Hepatic stellate cell (primary cell): ENCODE measurements at regions not wholly inside any gene's neighbourhood (a gene's known extent, or its start where the extent isn't known, plus 50 kb on each side); places are given as distances from the start of the nearest gene placed in this dataset.
"Not testable (repeated sequence)": the region's sequence is repeated elsewhere in the genome, so short reads cannot be mapped to it uniquely, and the experiment has no call there.

Source experiments
- DNase-seq: peaks from one replicate; pipeline ENCODE4 v3.0.0; 2011; ENCODE audit warnings: low spot score

- no peak for DNase-seq
Measured at GRCh38 chr12:40431169-40431568, 206.4 kb downstream of the LRRK2 start.

- no peak for DNase-seq
Measured at GRCh38 chr12:40435251-40435650, 210.5 kb downstream of the LRRK2 start.

- no peak for DNase-seq
Measured at GRCh38 chr12:40435951-40436350, 211.2 kb downstream of the LRRK2 start.

- no peak for DNase-seq
Measured at GRCh38 chr12:40436564-40436963, 211.8 kb downstream of the LRRK2 start.

GRCh38 chr12:40439771-40440492 is 215.1 kb downstream of the LRRK2 start:
- DNase-seq: no peak

- DNase-seq: no peak
Measured at GRCh38 chr12:40444174-40444573, 219.4 kb downstream of the LRRK2 start.

- DNase-seq: peak; percentile 8
Measured at GRCh38 chr12:40446385-40446784, 221.6 kb downstream of the LRRK2 start.

- not testable (repeated sequence) for DNase-seq
Measured at GRCh38 chr12:40448523-40448922, 223.7 kb downstream of the LRRK2 start.

GRCh38 chr12:40451661-40452060 is 226.9 kb downstream of the LRRK2 start:
- no peak for DNase-seq

GRCh38 chr12:40464121-40464520 is 228.1 kb upstream of the CNTN1 start:
- no peak for DNase-seq

- DNase-seq: no peak
Measured at GRCh38 chr12:40469736-40470135, 222.5 kb upstream of the CNTN1 start.

- DNase-seq: no peak
Measured at GRCh38 chr12:40473962-40474361, 218.3 kb upstream of the CNTN1 start.

- DNase-seq: no peak
Measured at GRCh38 chr12:40474630-40475029, 217.6 kb upstream of the CNTN1 start.

- DNase-seq: no peak
Measured at GRCh38 chr12:40499856-40500255, 192.4 kb upstream of the CNTN1 start.

- no peak for DNase-seq
Measured at GRCh38 chr12:40502322-40502721, 189.9 kb upstream of the CNTN1 start.

- DNase-seq: no peak
Measured at GRCh38 chr12:40505327-40505726, 186.9 kb upstream of the CNTN1 start.

- no peak for DNase-seq
Measured at GRCh38 chr12:40508421-40508820, 183.8 kb upstream of the CNTN1 start.

- DNase-seq: no peak
Measured at GRCh38 chr12:40511341-40511740, 180.9 kb upstream of the CNTN1 start.

GRCh38 chr12:40515041-40515816 is 177.0 kb upstream of the CNTN1 start:
- DNase-seq: peak; percentile 15

- no peak for DNase-seq
Measured at GRCh38 chr12:40522837-40523236, 169.4 kb upstream of the CNTN1 start.

GRCh38 chr12:40525054-40525453 is 167.2 kb upstream of the CNTN1 start:
- no peak for DNase-seq

- DNase-seq: no peak
Measured at GRCh38 chr12:40534828-40535227, 157.4 kb upstream of the CNTN1 start.

- no peak for DNase-seq
Measured at GRCh38 chr12:40551466-40551865, 140.8 kb upstream of the CNTN1 start.

- no peak for DNase-seq
Measured at GRCh38 chr12:40552868-40553267, 139.4 kb upstream of the CNTN1 start.
